Fibroblast of lung (primary cell): ENCODE measurements at regions not wholly inside any gene's neighbourhood (a gene's known extent, or its start where the extent isn't known, plus 50 kb on each side); places are given as distances from the start of the nearest gene placed in this dataset.

Source experiments
- CTCF ChIP-seq, 2 donors: IDR thresholded peaks in 1 of 2; conservative IDR thresholded peaks in 1 of 2; 1 replicate in 1 of 2; 2 replicates in 1 of 2; pipeline ENCODE4 v1.5.1; 2011 to 2012; ENCODE audit warnings: low read length in 2 of 2, control low read depth in 1 of 2, inconsistent platforms in 1 of 2, low read depth in 1 of 2, mild to moderate bottlenecking in 1 of 2
- EZH2 ChIP-seq: IDR thresholded peaks from 2 replicates; pipeline ENCODE4 v1.5.1; 2012; ENCODE audit warnings: low read length, control low read depth, mild to moderate bottlenecking; ENCODE audit errors: missing control alignments

- TF ChIP-seq CTCF (conservative IDR thresholded peaks at IDR 0.05 in 1 of 2, IDR thresholded peaks at IDR 0.05 in 1 of 2; ENCODE audit: low read depth in 1 of 2, low read length in 2 of 2) (no peak), EZH2 (no peak)
These were observed 64.2 kb upstream of the WSCD1 start for GRCh38 chr17:6005939-6006338.
